ENCODE measurements at regions not wholly inside any gene's neighbourhood (a gene's known extent, or its start where the extent isn't known, plus 50 kb on each side); places are given as distances from the start of the nearest gene placed in this dataset.
A peak's percentile ranks its signal among the peaks of the same experiment; 100 is the strongest.

- FAIRE-seq (peak; percentile 32), ATAC-seq (no peak), DNase-seq (ENCODE audit: low read depth in 1 of 2, low spot score in 1 of 2) (no peak)
- no peaks in the 10 kb centered on the region for H3K9me3 ChIP-seq
- ChIA-PET POLR2A (no interaction called here), CTCF (no interaction called here)
- WGBS (ENCODE audit: missing lambda C conversion rate), result 90% methylated on average over 2 of the region's 2 CpGs
- no peak overlapping the region for H3K4me2 ChIP-seq
- no peak for TF ChIP-seq CEBPB (IDR thresholded peaks at IDR 0.05)
- TF ChIP-seq RNF2 (IDR thresholded peaks at IDR 0.05; ENCODE audit: borderline replicate concordance, low read depth), result no peak
- no peak for TF ChIP-seq CHD2 (IDR thresholded peaks at IDR 0.05; ENCODE audit: low read length, partially characterized antibody)
- TF ChIP-seq POLR2A (IDR thresholded peaks at IDR 0.05; ENCODE audit: low read length), result no peak
- TF ChIP-seq CBX2 (IDR thresholded peaks at IDR 0.05; ENCODE audit: borderline replicate concordance, low read depth), result no peak
- TF ChIP-seq HMGXB4 (CRISPR knock-in tag; IDR thresholded peaks at IDR 0.05; ENCODE audit: borderline replicate concordance), result no peak
- TF ChIP-seq TP53 (CRISPR knock-in tag; IDR thresholded peaks at IDR 0.05), result no peak
- TF ChIP-seq, protein P1, sequence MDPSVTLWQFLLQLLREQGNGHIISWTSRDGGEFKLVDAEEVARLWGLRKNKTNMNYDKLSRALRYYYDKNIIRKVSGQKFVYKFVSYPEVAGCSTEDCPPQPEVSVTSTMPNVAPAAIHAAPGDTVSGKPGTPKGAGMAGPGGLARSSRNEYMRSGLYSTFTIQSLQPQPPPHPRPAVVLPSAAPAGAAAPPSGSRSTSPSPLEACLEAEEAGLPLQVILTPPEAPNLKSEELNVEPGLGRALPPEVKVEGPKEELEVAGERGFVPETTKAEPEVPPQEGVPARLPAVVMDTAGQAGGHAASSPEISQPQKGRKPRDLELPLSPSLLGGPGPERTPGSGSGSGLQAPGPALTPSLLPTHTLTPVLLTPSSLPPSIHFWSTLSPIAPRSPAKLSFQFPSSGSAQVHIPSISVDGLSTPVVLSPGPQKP (IDR thresholded peaks at IDR 0.05; ENCODE audit: low read depth, low read length), result no peak
- no peak for TF ChIP-seq USF2 (IDR thresholded peaks at IDR 0.05)
- no peak for TF ChIP-seq RCOR1 (IDR thresholded peaks at IDR 0.05; ENCODE audit: low read depth, low read length)
- TF ChIP-seq, protein P2, sequence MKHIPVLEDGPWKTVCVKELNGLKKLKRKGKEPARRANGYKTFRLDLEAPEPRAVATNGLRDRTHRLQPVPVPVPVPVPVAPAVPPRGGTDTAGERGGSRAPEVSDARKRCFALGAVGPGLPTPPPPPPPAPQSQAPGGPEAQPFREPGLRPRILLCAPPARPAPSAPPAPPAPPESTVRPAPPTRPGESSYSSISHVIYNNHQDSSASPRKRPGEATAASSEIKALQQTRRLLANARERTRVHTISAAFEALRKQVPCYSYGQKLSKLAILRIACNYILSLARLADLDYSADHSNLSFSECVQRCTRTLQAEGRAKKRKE (CRISPR knock-in tag; IDR thresholded peaks at IDR 0.05; ENCODE audit: low read depth), result no peak
- TF ChIP-seq RAD21 (conservative IDR thresholded peaks at IDR 0.05 in 1 of 2, IDR thresholded peaks at IDR 0.05 in 1 of 2), result no peak
- no peak for TF ChIP-seq TFCP2L1 (CRISPR knock-in tag; IDR thresholded peaks at IDR 0.05)
- TF ChIP-seq HOXB5 (CRISPR knock-in tag; IDR thresholded peaks at IDR 0.05), result no peak
- no peak for TF ChIP-seq HDAC2 (IDR thresholded peaks at IDR 0.05)
- no peak overlapping the region for H3K4me3 ChIP-seq
- no peaks in the 10 kb centered on the region for H3K4me1 ChIP-seq
- H3K27ac ChIP-seq, result no peak overlapping the region
Observed at GRCh38 chr7:17472939-17473338, 174.5 kb downstream of the AHR start.

- ChIA-PET POLR2A (no interaction called here), CTCF (no interaction called here)
- 81% methylated on average over 13 of the region's 13 CpGs for WGBS (ENCODE audit: missing lambda C conversion rate)
- TF ChIP-seq ZNF302 (CRISPR knock-in tag; IDR thresholded peaks at IDR 0.05) (no peak), ZFP36 (IDR thresholded peaks at IDR 0.05; ENCODE audit: borderline replicate concordance, partially characterized antibody) (no peak), NPAS2 (CRISPR knock-in tag; IDR thresholded peaks at IDR 0.05; ENCODE audit: borderline replicate concordance) (no peak), POLR2A (IDR thresholded peaks at IDR 0.05; ENCODE audit: low read length) (no peak), HOXB5 (CRISPR knock-in tag; IDR thresholded peaks at IDR 0.05) (no peak), GATA3 (IDR thresholded peaks at IDR 0.05; ENCODE audit: borderline replicate concordance) (no peak), HOXA7 (CRISPR knock-in tag; IDR thresholded peaks at IDR 0.05) (no peak), SMC3 (IDR thresholded peaks at IDR 0.05) (no peak), FOSB (CRISPR knock-in tag; IDR thresholded peaks at IDR 0.05) (no peak), HDAC2 (IDR thresholded peaks at IDR 0.05) (no peak)
- H3K4me3 ChIP-seq, result no peak overlapping the region
- H3K9me3 ChIP-seq, result no peaks in the 10 kb centered on the region
- no peak overlapping the region for H3K27ac ChIP-seq
- peak; percentile 47 to 81; a peak in 3 of 6 replicates for ATAC-seq
- no peaks in the 10 kb centered on the region for H3K4me1 ChIP-seq
- peak; percentile 3 to 13 for DNase-seq (ENCODE audit: low read depth in 1 of 2, low spot score in 1 of 2)
- no peak for FAIRE-seq
- no peak overlapping the region for H3K4me2 ChIP-seq
Observed at GRCh38 chr7:17474724-17475344, 176.4 kb downstream of the AHR start.
